GM19238 (cell line): ENCODE measurements at regions not wholly inside any gene's neighbourhood (a gene's known extent, or its start where the extent isn't known, plus 50 kb on each side); places are given as distances from the start of the nearest gene placed in this dataset.
A peak's percentile ranks its signal among the peaks of the same experiment; 100 is the strongest.
"Not testable (repeated sequence)": the region's sequence is repeated elsewhere in the genome, so short reads cannot be mapped to it uniquely, and the experiment has no call there.

ENCODE experiments used
- DNase-seq: peaks from one replicate; pipeline ENCODE4 v3.0.0; 2011; ENCODE audit warnings: low spot score; ENCODE audit not compliant: insufficient read length

- no peak for DNase-seq
Observed at GRCh38 chr12:4193821-4194220, 79.7 kb upstream of the CCND2 start.

GRCh38 chr12:4191642-4192041, 81.9 kb upstream of the CCND2 start:
- DNase-seq: peak; percentile 22

DNA sequence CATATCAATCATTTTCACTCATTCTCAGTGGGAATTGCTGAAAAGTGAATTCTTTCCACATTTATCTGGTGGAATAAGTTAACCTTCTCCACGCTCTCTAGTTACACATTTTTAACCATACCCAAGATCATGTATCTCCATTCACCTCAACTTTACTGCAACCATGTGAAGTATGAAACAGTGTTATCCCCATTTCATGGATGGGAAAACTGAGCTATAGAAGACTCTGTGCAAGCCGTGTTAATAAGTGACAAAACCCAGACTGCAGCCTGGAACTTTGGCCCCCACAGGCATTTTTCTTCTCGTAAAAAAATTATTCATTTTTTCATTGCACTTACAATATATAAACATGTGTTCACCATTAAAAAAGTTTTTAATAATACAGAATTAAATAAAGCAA, 82.4 kb upstream of the CCND2 start:
- no peak for DNase-seq

DNA sequence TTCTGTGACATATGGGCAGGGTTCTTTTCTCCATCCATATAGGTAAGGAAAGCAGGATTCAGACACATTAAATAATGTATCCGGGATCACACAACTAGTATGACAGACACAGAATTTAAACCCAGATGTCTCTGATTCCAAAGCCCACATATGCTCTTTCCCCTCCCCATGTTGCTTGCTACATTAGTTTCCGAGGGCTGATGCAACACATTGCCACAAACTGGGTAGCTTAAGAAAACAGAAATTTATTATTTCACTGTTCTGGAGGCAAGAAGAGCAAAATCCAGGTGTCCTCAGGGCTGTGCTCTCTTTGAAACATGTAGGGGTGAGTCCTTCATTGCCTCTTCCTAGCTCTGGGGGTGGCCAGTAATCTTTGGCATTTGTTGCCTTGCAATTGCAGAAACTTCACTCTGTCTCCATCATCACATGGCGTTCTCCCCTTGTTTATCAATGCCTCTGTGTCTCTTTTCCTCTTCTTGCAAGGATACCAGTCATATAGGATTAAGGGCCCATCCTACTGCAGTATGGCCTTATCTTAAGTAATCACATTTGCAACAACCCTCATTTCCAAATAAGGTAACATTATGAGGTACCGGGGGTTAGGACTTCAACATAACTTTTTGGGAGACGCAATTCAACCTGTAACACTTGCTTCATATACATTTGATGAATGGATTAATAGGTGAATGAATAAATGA, 83.0 kb upstream of the CCND2 start:
- DNase-seq: no peak

DNA sequence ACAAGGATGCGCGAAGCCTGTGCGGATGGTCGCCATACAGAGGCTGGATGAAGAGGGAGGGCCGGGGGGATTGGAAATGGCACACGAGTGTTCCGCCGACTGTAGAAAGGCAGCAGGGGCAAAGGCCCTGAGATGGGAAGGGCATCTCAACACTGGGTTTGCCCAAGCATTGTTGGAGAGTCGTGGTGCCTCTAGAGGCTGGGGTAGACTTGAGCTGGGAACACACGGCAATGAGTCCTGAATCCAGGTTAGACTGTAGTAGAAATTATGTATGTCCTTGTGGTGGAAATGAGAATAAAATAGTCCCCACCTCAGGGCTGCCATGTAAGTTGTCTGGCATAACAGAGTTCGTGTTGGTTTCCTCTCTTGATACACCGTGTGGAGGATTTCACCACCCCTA, 83.8 kb upstream of the CCND2 start:
- DNase-seq: no peak

- DNase-seq: no peak
Observed at GRCh38 chr12:4187916-4188315, 85.6 kb upstream of the CCND2 start.

- DNase-seq: not testable (repeated sequence)
Observed at GRCh38 chr12:4187315-4187714, 86.2 kb upstream of the CCND2 start.

- DNase-seq: no peak
Observed at GRCh38 chr12:4178424-4179170, 95.0 kb upstream of the CCND2 start.

DNA sequence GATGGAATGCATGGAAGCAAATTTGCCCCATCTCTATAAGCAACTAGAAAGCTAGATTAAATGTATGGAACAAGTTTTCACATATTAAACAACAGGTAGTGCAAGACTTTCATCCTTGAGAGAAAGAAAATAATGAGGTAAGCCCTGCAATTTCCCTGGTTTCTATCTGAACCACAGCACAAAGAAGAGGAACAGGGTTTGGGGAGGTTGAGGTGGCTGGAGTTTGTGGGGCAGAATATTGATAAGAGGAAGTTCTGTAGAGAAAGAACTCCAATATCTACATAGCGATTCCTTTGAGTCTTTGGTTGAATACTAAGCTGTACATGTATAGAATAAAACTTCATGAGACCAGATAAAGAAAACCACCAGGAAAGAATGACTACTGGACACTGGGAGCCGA, 96.3 kb upstream of the CCND2 start:
- no peak for DNase-seq

DNA sequence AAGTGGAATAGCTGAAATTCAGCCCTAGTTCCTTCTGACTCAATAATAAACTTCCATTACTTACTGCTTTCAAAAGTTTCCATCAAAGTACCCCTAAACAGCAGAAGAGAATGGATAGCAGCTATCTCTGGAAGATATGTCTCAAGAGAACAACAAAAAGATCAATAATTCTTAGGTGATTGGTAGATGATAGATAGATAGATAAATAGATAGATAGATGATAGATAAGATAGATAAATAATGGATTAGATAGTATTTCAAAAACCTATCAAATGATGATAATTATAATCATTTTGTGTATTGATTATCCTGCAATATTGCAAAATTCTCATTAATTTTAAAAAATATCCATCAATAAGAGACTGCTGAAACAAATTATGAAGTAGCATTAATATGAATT, 97.4 kb upstream of the CCND2 start:
- no peak for DNase-seq

GRCh38 chr12:4174417-4174816, 99.1 kb upstream of the CCND2 start:
- no peak for DNase-seq

GRCh38 chr12:4172999-4173398, 100.6 kb upstream of the CCND2 start:
- no peak for DNase-seq

GRCh38 chr12:4171742-4172141, 101.8 kb upstream of the CCND2 start:
- DNase-seq: no peak

DNA sequence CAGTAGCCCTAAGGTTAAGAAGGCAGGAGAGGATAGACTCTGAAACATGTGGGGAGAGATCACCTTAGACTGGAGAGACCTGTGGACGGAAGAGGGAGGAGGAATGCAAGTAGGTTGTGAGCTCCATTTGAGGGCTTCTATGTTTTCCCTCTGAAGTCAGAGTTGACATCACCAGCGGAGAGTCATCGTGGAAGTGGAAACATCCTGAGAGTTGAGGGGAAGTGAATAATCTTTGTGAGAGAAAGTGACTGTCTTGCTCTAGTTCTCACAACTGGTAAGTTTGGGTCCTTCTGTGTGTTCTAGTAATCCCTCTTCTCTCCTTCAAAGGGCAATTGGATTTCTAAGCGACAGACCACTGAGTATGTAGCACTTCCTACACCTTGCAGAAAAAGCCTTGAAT, 103.6 kb upstream of the CCND2 start:
- no peak for DNase-seq

DNA sequence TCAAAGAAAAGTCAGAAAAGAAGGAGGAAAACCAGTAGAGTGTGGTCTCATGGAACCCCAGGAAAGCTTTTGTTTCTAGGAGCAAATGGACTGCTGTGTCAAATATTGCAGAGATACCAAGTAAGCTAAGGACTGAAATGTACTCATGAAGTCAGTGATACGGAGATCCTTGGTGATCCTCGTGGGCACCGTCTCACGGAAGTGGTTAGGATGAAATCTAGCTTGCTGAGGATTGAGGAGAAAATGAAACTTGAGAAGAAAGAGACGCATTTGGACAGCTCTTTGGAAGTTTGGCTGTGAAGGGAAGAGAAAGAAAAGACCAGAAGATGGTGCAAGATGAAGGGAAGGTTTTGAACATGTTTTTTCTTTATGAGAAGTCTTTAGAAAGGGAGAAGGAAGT, 104.0 kb upstream of the CCND2 start:
- DNase-seq: no peak

DNA sequence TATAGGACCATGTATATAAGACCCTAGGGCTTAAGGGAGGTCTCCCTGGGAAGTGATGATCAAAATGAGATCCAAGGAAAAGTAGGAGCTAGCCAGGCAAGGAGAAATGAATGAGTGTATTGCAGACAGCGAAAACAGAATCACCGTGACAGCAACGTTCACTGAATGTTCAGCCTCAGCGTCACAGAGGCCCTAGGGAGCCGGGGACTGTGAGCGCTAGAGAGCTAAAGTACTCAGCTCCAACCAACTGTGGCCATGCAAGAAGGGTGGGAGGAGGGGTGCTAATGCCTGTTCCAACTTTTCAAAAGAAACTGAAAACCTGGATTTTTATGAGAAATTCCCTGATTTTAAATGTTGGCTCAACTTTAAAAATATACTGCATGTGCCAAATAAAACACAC, 105.5 kb upstream of the CCND2 start:
- DNase-seq: no peak

- DNase-seq: peak; percentile 52
Observed at GRCh38 chr12:4164559-4165558, 108.7 kb upstream of the CCND2 start.

DNA sequence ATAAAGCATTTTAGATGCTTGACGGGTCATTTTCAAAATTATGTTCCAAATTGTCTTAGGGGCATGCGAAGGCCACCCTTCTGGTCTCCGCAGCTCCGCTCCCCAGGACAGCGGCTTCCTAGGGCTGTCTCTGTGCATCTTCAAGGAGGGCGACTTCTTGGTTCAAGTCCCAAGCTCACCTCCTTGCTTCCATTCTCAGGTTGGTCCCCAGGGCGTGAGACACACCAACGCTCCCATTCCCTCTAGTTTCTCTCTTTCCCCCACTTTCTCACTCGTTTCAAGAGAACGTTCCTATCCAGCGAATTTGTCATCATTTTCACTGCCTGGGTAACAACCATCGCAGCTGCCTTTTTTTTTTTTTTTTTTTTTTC, 109.4 kb upstream of the CCND2 start:
- no peak for DNase-seq

- no peak for DNase-seq
Observed at GRCh38 chr12:4161718-4162117, 111.8 kb upstream of the CCND2 start.

DNA sequence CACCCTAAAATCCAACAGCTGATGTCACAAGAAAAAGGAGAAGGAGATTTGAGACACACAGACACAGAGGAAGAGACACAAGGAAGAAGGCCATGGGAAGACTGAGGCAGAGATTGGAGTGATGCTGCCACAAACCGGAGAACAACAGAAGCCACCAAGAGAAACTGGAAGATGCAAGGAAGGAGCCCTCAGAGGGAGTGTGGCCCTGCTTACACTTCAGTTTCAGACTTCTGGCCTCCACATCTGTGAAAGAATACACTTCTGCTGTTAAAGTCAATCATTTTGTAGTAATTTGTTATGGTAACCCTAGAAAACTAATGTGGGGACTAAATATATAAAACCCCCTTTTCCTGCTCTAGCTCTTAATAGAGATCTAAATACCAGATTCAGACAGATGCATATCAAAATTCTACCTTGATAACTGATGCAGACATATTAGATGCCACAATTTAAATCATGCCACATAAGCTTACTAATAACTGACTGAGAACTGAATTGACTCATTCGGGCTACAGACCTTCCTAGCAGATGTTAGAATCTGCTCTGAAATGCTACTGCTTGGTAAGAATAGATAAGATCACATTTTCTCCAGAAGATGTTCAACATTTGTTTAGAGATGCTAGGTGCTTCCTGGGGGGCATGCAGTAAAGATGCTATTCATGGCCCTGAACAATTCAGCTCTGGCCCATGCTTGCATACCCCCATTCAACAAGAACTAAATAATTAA, 113.1 kb upstream of the CCND2 start:
- no peak for DNase-seq

DNA sequence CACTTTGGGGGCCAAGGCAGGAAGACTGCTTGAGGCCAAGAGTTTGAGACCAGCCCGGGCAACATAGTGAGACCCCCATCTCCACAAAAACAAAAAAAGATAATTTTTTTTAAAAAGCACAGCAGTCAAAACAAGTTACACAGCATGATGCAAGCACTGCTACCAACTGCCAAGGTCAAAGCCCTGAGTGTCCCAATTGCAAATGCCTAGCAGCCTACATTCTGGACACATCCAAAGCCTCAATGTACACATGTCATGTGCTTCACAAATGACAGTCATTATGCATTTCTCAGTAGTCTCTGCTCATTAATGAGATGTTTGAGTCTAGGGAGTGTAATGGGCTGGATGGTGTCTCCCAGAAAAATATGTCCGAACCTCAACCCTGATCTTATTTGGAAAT, 113.7 kb upstream of the CCND2 start:
- no peak for DNase-seq
